CD4-positive, alpha-beta T cell treated with Interleukin-15 for 4 hours (primary cell): ENCODE measurements at regions not wholly inside any gene's neighbourhood (a gene's known extent, or its start where the extent isn't known, plus 50 kb on each side); places are given as distances from the start of the nearest gene placed in this dataset.
A peak's percentile ranks its signal among the peaks of the same experiment; 100 is the strongest.
"Not testable (repeated sequence)": the region's sequence is repeated elsewhere in the genome, so short reads cannot be mapped to it uniquely, and the experiment has no call there.

Experiments used
- DNase-seq: peaks from one replicate; pipeline ENCODE4 v3.0.0-alpha.2; 2020; ENCODE audit warnings: low spot score

DNA sequence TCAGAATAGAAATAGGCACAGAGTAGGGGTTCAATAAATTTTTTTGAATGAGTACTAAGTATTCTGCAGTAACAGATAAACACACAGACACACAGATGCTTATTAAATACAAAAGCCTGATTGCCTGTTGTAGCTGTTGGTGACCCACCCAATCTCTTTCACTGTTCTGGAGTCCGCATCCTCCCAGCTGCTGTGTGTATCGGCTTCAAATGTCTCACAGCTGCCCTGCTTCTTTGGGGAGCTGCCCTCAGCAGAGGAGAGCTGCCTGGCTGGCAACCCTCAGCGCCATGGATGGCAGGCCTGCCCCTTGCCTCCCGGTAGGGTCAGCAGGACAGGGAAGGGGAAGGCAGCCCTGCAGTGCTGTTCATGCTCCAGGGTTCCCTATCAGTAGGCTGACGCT, 50.5 kb upstream of the PRNP start:
- DNase-seq: no peak

DNA sequence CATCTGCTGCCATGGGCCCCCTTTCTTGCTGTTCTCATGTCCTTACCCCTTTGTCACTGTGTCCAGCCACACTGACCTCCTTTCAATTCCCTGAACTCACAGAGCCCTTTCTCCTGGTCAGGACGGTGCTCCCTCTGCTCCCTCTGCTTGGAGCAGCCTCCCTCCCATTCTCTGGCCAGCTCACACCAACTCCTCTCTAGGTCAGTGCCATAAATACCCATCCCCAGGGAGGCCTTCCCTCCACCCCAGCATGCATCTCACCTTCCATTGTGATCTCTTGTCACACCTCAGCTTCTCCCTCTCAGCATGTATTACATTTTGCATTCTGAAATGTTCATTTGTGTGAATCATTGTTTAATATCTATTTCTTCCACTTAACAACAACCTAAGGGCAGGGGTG, 50.9 kb upstream of the PRNP start:
- DNase-seq: no peak

DNA sequence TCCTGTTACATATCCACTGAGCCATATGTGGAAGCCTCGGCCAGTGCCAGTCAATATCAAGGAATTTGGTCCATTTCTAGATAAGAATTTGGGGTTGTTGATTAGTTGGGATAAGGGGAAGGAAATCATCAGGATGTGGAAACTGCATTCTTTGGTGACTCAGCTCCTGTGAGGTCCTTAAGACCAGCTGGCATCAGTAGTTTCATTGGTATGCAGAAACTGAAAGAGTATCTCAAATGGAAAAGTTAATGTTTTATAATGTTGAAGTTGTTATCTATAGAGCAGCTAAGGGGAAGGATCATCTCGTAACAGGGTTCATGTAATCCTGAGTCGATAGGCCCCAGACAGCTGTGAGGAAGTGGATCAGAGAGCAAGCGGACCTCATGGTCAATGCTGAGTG, 52.5 kb upstream of the PRNP start:
- no peak for DNase-seq

DNA sequence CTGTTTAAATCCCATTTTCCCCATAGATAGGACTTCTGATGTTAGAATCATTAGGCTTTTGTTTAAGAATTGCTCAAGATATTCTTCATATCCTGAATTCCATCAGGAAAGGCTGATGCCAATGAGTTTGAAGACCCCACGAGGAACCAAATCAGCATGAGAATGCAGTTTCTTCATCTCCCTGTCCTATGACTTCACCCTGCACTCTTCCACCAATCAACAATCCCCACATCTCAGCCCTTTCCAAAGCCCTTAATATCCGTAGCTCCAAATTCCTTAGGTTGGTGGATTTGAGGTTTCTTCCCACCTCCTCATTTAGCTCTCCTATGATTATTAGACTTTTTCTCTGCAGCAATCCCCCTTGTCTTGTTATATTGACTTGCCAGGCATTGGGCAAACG, 52.9 kb upstream of the PRNP start:
- no peak for DNase-seq

DNA sequence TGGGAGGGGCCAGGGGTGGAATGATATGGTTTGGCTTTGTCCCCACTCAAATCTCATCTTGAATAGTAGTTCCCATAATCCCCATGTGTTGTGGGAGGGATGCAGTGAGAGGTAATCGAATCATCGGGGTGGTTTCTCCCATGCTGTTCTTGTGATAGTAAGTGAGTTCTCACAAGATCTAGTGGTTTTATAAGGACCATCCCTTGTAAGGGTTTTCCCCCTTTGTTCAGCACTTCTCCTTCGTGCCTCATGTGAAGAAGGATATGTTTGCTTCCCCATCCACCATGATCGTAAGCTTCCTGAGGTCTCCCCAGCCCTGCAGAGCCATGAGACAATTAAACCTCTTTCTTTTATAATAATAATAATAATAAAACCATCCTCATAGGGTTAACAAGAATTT, 53.4 kb upstream of the PRNP start:
- no peak for DNase-seq

DNA sequence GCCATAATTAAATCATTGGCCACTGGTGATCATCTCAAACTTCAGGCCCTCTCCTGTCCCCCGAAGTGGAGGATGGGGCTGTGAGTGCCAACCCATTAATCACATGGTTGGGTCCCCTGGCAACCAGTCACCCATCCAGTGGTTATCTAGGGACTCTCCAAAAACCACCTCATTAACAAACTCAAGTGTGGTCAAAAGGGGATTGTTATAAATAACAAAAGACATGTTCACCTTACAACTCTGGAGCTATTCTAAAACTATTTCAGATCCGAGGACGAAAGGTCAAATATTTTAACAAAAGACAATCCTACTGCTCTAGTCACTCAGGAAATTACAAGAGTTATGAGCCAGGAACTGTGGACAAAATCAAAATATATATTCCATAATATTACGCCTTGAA, 60.0 kb upstream of the PRNP start:
- DNase-seq: no peak

DNA sequence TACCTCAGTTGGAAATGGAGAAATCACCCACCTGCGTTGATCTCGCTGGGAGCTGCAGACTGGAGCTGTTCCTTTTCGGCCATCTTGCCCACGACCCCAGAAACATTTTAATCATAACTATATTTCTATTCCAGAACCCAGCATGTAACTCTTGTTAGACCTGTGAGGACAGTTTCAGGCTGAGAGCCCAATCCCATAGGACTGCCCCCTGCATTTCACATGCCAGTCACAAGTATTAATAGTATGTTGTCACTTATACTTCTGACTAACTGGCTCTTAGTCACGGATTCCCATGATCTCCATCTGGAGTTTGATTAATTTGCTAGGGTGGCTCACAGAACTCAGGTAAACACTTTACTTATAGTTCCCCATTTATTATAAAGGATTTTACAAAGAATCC, 60.6 kb upstream of the PRNP start:
- no peak for DNase-seq

DNA sequence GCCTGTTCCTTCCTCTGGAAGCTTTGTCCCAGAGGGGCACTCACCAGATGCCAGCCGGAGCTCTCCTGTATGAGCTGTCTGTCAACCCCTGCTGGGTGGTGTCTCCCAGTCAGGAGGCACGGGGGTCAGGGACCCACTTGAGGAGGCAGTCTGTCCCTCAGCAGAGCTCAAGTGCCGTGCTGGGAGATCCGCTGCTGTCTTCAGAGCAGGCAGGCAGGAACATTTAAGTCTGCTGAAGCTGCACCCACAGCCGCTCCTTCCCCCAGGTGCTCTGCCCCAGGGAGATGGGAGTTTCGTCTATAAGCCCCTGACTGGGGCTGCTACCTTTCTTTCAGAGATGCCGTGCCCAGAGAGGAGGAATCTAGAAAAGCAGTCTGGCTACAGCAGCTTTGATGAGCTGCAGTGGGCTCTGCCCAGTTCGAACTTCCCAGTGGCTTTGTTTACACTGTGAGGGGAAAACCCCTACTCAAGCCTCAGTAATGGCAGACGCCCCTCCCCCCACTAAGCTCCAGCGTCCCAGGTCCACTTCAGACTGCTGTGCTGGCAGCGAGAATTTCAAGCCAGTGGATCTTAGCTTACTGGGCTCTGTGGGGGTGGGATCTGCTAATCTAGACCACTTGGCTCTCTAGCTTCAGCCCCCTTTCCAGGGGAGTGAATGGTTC, 61.5 kb upstream of the PRNP start:
- not testable (repeated sequence) for DNase-seq

DNA sequence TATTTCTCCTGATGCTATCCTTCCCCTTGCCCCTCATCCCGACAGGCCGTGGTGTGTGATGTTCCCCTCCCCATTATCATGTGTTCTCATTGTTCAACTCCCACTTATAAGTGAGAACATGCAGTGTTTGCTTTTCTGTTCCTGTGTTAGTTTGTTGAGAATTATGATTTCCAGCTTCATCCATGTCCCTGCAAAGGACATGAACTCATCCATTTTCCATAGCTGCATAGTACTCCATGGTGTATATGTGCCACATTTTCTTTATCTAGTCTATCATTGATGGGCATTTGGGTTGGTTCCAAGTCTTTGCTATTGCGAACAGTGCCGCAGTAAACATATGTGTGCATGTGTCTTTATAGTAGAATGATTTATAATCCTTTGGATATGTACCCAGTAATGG, 67.1 kb upstream of the PRNP start:
- not testable (repeated sequence) for DNase-seq

DNA sequence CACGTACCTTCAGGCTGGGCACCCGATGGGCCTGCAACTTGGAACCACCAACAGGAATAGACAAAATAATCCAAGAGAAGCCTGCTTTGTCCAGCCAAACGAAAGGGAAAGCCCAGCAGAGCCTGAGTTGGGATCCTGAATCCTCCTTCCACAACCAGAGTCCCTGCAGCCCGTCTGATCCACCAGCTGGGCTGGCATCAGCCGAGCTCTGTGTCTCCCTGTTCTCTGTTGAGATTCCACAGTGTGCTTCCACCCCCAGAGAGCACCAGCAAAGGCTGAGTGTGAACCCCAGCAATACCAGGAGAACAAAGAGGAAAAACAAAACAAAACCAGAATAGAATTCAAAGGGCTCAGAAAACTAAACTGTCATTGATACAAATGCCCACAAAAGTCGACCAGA, 68.8 kb upstream of the PRNP start:
- DNase-seq: no peak

DNA sequence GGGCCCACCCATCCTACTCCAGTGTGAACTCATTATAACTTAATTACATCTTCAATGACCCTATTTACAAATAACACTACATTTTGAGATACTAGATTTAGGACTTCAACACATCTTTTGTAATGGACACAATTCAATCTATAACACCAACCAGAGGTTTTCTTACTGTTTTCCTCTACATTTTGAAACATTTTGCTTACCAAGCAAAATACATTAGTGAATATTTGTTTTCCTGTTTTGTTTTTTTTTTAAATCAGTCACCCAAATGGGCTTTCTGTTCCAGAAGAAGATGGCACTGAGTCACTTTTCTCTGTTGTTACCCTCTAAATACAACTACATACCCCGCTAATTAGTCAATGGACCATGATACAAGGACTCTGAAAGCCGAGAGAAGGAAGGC, 69.2 kb upstream of the PRNP start:
- DNase-seq: no peak

DNA sequence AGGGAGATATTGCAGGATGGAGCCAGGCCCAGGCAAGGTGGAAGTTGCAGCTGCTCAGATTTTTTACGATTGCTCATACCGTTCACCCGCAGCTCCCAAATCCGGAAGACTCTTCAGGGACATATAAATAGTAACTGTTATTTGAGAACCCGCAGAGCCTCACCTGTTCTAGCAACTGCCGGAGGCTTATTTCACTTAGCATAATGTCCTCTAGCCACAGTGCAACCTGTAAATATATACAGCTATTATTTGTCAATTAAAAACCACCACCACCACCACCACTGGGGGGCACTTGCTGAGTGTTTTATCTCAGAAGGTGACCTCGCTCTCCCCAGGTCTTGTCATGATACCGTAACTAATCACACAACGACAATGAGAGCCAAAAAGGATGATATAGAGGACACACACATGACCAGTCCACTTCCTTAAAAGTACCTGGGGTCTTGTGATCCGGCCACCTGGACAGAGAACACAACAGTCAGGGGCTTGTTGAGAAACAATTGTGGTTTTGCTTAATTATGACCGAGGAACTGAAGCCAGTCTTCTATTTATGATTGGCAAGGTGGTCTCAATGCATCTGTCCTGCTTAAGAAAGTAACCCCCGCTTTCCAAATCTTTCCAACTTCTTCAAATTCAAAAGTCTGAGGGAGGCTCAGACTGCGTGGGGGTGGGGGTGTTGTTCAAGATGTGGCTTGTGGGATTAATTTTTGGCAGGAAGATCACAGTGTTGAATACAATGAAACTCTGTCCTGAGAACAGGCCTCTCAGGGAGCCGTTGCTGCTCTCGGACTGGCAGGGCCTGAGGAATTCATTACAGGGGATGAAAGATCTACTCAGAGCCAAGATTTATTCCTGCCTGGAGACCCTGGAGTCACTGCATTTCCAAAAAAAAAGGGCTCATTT, 72.3 kb upstream of the PRNP start:
- DNase-seq: peak; percentile 79

DNA sequence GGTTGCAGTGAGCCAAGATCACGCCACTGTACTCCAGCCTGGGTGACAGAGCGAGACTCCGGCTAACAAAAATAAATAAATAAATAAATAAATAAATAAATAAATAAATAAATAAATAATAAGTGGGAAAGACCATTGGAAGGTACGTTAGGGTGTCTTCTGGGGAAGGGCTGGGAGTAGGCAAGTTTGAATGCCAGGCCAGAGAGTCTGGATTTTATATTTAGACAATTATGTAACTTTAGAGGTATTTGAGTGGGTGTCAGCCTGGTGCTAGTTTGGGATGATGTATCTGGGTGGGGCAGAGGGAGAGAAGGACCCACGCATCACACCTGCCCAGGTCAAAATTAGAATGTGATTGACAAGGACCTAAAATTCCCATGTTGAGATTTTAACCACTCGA, 73.1 kb upstream of the PRNP start:
- DNase-seq: no peak

DNA sequence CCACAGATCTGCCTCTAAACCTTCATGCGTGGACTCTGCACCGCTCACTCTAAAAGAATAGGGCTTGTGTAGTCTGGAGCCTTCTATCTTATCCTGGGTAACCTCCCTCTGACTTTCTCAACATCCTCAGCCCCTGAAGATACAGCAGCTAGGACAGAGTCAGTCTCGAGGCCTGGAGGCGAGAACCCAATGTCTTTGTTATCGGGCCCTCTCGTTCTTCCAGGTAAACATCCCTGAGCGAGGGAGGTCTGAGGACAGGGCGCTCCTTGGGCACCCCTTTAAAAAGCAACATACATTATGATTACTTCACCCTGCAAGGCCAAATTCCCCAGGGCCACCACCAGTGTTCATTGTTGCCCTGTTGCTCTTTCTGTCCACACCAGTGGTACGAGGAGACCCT, 75.4 kb upstream of the PRNP start:
- DNase-seq: no peak

DNA sequence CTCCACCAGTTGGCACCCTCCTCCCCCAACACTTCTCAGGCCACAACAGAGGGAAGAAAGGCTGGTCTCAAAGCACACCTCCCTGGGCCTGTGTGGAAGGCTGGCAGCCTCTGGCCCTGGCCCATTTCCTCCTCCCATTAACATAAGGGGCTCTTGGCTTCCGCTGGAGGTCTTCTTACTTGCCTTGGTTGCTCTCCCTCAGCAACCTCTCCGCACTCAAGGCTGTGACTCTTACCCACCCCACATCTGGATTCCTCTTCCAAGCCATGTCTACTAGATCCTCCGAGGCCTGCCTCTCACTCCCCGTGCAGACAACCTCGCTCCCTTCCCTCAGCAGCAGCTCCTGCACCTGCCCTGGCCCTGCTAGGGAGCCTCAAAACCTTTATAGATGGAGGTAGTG, 76.7 kb upstream of the PRNP start:
- no peak for DNase-seq

DNA sequence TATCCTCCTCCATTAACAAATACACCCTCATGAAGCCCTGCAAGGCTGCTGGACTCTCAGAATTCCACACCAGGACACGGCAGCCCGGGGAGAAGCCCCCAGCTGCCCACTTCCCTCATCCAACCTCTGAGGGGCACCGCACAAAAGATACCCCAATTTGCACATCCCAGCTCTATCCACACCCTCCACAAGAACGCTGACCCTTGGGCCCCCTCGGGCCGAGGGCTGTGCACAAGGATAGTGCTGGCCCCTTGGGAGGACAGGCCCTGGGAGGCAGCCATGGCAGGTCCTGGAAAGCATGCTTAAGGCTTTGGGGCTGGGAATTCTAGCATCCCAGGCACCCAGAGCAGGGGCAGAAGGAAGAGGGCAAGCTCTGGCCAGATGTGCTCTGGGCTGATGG, 77.4 kb upstream of the PRNP start:
- DNase-seq: no peak

DNA sequence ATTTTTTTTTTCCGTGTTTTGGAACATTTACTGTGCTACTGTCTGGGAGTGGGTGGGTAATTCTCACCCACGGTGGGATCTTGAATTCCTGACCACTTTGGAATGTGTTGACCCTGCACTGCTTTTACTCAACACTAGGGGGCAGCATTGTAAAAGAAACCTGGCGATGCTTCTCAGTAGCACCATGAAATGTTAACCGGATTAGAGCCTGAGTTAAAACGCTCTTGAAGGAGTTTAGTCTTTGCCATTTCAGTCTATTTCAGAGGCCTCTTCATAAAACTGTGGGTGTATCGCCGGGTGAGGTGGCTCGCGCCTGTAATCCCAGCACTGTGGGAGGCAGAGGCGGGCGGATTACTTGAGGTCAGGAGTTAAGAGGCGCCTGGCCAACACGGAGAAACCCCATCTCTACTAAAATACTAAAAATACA, 79.0 kb upstream of the PRNP start:
- DNase-seq: peak; percentile 73

DNA sequence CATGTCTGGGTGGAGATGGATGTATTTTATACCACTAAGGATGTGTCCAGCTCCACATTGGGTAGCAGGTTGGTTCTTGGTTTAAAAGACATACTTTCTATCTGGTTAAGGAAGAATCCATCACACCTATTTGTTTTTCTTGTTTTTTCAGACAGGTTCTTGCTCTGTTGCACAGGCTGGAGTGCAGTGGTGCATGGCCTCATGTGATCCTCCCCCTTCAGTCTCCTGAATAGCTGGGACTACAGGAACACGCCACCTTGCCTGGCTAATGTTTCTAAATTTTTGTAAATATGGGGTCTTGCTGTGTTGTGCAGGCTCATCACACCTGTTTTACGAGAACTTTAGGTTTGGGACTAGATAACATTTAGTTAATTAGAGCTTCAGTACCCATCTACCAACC, 80.2 kb upstream of the PRNP start:
- DNase-seq: no peak

DNA sequence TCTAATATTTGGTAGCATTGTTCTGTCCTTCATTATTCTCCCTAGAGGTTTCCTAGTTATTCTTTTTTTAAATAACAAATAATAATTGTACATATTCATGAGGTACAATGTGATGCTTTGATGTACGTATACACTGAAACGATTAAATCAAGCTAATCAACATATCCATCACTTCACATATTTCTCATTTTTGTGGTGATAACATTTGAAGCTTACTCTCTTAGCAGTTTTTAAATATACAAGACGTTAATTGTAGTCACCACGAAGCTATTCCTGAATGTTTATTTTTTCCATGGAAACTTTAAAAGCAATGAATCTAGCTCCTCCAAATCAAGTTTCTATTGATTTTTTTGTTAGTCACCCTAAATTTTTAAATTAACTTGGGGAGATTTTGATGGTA, 81.1 kb upstream of the PRNP start:
- no peak for DNase-seq

DNA sequence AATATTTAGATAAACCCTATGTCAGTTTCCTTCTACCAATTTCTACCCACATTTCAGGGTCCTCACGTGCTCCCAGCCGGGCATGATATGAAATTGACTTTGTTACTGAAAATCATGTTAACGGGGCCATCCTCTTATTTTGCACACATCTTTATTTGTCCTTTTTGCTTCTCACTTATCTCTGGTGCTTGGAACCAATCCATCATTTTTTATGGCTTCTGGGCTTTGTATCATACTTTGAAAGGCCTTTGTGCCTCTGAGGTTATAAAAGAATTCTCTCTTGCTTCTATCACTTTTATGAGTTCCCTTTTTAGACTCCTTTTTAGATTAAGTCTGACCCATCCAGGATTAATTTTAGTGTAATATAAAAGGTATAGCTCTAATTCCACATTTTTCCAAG, 81.7 kb upstream of the PRNP start:
- DNase-seq: no peak

DNA sequence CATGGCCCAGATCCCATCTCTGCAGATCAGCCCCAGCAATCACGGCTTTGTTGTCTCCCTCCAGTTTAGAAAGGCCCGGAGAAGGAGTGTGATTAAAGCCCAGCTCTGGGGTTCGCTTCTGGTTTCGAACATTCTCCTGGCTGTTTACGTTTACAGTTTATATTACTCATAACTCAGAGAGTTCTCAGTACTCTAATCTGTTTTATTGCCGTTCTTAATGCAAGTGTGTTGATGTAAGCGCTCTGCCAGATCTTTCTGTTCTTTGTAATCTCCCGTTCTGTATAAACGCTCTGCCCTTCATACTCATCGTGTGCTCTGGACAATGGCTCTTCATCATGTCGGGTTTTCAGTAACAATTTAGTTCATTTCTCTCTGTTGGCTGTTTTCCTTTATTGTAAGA, 82.5 kb upstream of the PRNP start:
- DNase-seq: no peak

DNA sequence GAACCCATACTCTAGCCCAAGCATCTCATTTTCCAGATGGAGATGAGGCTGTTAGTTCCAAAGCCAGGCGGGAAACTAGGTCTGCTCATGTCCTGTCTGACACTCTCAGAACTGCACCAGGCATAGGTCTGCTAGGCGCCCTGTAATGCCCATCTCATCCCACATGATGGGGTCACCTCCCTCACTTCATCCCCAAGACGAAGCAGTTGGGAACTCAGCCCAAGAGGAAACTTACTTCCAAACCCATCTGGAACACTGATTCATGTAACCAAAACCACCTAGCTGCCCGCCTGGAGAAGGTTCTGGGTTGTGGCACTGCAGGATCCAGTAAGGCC, 84.0 kb upstream of the PRNP start:
- DNase-seq: no peak

DNA sequence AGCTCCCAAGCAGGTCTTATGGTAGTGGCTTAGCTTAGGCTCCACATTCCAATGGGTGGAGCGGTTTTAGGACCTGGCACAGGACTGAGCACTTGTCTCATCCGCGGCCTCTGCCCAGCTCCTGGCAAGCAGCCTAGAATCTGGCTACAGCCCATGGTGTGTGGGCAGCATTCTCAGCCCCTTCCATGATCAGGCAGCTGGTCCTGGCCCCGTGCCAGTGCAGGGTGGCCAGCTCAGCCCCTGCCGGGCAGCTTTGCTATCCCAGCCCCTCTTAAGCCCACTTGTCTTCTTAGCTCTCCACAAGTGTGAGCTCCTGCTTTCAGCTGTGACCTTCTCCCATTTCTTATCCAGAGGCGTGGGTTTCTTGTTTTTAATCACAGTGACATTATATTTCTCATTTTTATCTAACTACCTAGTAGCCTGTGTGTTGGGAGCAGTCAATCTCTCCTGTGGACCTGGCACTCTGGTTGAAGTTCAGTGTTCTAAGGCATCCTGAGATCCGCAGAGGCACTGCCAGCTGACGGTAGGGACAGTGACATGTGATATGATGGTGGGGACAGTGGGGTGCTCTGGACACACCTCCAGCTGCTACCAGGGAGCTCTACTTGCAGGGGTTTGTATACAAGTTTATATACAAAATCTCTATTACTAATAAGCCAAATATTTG, 84.5 kb upstream of the PRNP start:
- no peak for DNase-seq
